ENCODE measurements at regions not wholly inside any gene's neighbourhood (a gene's known extent, or its start where the extent isn't known, plus 50 kb on each side); places are given as distances from the start of the nearest gene placed in this dataset.

DNA sequence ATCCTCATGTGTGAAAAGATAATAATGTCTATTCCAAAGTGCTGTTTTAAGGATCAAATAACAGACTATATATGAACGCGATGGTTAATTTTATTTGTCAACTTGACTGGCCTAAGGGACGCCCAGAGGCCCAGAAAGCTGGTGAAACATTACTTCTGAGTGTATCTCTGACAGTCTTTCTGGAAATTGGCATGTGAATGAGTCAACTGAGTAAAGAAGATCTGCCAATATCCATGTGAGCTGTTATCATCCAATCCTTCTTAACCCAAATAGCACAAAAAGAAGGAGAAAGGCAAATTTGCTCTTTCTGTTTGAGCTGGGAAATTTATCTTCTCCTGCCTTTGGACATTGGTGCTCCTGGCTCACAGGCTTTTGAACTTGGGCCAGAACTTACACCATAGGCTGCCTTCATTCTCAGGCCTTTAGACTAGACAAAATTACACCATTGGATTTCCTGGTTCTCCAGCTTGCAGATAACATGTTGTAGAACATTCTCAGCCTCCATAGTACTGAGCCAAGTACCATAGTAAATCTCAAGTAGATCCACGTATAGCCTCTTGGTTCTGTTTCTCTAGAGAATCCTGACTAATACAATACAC lies 114.7 kb upstream of the DOCK10 start:
- DNase-seq (ENCODE audit: low read depth, low spot score), result no peak

DNA sequence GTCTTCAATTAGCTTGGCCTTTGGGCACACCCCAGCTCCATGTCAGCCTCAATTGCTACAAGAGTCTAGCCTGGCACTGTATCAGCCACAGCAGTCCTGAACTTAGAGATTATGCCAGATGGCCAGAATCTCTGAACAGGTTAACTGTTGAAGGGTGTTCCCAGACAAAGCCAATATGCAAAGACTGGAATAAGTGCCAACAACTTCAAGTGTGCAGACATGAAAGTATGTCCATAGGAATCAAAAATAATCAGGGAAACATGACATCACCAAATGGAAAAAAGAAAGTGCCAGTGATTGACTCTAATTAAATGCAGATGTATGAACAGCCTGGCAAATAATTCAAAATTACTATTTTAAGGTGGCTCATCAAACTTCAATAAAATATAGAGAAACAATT lies 98.5 kb upstream of the DOCK10 start:
- DNase-seq (ENCODE audit: low read depth, low spot score), result no peak

DNA sequence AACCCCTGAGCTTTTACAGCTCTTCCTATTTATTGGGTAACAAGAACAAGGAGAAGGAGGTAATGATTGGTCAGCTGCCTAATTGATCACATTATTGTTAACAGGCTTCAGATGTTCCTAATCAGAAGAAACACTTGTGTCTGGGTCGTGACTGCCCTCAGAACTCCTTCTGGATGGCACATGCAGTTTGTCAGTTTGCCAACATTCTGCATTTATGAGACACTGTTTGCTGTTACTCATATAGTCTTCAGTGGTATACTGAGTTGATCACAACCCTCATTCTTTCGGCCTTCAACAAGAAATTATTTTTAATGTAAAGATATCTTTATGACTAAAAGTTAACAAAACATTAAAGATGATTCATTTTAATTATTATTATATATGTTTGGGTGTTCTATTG lies 95.7 kb upstream of the DOCK10 start:
- no peak for DNase-seq (ENCODE audit: low read depth, low spot score)

DNA sequence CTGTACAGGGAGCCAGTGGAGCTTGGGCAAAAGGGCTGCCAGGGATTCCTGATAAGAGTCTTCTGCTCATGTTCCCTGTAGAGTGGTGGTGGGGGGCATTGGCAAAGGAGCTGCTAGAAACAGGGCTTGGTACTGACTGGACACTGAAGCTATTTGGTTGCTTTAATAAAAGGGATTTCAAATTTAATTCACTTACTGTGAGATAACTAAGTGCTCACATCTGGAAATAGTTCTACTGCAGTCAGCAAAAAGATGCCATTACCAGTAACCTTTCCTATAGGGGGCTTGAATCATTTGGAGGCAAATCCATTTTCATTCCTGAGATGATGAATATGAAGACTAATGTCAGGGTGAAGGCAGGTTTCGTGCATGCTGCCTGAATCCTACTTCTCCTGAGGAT lies 94.3 kb upstream of the DOCK10 start:
- DNase-seq (ENCODE audit: low read depth, low spot score), result no peak

DNA sequence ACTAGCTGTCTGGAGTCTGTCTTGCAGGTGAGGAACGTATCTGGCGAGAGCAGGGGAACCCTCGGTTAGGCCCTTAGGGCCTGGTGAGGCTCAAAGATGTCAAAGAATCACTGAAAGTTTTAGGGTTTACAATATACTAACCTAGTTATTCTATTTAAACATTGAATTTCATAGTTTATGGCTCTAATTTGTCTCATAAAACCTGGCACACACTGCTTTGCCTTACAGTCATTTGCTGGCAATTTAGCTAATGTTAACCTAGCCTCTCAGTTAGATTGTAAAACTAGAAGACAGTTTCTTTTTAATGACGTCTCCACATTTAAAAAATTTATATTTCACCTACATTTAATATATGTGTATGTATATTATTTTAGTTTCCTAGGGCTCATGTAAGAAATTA lies 89.6 kb upstream of the DOCK10 start:
- no peak for DNase-seq (ENCODE audit: low read depth, low spot score)

DNA sequence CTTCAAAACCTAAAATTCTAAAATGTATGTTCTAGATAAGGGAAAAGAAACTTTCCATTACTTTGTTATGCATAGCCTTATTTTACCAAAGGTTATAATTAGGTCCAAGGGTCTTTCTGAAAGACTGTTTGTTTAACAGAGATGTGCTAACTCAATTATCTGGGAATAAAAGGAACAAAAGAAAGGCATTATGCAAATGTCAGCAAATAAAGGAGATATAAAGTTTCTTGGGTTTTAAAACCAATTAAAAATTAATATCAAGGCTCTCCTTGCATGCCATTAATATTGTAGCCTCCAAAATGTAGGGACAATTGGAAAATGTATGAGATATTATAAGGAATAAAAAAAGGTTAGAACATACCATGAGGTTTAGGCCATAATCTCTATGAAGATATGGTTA lies 87.8 kb upstream of the DOCK10 start:
- no peak for DNase-seq (ENCODE audit: low read depth, low spot score)

DNA sequence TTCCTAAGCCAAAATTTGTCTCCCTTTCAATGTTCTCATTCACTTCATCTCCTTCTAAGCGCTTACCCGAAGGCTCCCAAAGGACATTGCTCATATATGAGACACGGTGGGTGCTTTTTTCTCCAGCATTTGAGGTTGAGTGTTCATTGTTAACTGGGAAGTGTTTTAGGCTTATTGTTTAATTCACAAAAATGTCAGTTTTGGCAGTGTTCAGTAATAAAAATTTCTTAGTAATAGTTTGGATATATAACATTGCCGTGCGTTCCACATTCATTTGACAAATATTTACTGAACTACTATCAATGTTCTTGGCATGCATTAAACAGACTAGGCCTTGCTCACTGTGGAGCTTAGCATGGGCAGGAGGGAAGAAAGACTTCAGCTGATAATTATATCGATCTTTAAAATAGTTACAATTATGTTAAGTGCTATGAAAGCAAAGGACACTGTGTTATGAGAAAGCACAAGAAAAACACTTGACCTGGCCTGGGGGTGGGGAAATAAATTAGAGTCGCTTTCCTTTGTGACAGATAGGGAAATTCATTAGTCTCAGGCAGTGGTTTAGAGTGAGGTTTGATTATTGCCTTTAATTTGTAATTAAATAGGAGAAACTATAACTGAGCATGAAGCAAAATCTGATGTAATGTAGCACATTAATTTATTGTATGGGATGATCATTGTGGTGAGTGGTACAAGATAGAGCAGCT lies 82.2 kb upstream of the DOCK10 start:
- DNase-seq (ENCODE audit: low read depth, low spot score), result no peak

DNA sequence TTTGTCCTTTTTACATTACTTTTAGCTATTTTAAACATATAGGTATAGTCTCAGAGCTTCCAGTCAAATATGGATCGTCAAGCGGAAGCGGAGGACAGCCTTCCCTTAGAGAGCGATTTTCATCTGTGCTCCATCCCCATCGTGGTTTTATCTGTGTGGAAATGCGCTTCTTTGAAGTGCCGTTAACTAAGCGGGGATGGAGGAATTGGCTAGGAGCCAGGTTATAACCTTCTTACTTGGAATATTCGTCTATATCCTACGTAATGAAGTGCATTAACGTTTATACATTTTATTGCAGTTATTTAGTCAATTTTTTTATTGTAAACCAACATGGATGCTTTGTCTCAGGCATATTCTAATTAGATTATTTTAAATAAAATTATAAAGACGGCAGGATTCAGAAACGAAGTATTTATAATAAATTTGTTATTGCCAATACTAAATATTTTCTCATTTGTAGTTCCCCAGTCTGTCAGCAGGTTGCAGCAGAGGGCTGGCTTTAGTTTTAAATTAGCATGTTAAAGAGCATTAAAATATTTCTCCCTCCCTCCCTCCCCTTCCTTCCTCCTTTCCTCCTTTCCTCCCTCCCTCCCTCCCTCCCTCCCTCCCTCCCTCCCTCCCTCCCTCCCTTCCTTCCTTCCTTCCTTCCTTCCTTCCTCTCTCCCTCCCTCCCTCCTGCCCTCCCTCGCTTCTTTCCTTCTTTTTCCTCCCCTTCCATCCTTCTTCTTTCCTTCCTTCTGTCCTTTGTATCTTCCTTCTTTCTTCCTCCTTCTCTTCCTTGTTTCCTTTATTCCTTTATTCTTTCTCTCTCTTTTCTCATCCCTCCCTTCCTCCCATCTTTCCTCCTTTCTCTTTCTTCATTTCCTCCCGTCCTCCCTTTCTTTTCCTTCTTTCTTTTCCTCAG lies 80.6 kb upstream of the DOCK10 start:
- no peak for DNase-seq (ENCODE audit: low read depth, low spot score)

DNA sequence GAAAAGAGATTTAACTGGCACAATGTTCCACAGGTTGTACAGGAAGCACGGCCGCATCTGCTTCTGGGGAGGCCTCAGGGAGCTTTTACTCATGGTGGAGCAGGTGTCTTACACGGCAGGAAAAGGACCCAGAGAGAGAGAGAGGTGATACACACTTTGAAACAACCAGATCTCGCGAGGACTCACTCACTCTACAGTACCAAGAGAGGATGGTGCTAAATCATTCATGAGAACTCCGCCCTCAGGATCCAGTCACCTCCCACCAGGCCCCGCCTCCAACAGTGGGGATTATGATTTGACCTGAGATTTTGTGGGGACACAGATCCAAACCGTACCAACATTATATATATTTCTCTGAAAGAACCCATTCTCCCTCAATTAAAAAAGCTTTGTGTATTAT lies 79.7 kb upstream of the DOCK10 start:
- no peak for DNase-seq (ENCODE audit: low read depth, low spot score)

DNA sequence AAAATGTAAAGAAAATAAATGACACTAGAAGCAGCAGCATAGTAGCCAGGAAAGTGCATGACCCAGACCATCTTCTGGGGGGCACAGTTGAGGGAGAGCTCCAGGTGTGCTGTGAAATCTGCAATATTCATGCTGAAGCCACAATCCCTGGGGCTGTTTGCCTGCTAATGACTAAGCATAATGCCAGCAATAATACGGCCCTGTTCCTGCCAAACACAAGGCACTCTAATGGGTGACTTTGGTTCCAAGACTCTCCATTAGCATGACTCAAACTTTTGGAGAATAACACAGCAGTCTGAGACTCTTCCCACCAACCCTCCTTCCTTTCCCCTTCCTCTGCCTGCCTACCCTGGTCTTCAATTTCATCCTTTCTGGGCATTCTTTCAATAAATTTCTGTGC lies 77.9 kb upstream of the DOCK10 start:
- DNase-seq (ENCODE audit: low read depth, low spot score), result no peak

DNA sequence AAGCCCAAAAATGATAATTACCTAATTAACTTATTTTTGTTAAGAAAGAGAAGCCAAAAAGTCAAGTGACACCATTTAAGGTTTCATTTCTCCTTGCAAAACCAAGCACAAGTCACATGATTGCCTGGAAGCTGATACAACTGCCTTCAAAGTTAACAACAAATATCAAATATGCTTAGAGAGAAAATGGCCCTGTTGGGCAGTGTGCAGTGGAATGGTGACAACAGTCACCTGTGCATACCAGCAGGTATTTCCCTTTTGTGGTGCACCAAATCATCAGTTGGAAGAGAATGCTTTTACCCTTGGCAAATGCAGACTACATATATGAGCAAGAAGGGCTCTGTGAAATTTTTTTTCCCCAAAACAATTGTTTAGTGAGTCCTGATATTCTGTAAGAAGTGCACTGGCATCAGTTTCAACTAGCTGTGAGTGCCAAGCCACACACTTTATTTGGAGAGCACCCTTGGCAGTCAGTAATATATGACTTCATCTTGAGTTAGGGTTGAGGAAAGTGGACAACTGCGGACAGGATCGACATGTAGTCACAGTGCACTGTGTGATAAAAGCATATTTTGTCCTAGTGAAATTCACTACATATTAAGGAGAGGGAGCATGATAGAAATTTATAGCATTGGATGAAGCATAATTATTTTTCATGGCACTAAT lies 74.9 kb upstream of the DOCK10 start:
- no peak for DNase-seq (ENCODE audit: low read depth, low spot score)

DNA sequence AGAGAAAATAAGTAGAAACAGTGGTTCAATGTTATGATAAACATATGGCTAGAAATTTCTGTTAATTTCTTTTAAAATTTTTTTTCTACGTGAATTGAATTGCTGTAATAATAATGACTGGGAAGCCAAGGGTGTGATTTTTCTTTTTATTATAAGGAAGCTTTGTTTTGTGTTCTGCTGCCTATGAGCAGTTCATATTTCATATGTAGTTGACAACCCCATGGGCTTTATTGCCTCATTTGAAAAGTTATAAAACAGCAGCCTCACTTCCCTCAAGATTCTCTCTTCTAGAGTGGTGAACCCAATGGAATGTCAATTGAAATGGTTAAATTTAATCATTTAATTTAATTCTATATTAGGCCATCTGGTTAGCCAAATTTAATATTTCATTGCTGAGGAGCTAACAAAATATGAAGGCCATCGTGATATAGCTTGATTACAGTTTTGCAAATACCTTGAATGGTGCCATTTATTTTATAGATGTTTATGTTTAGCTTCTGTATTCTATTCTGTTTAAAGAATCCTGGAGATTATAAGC lies 72.6 kb upstream of the DOCK10 start:
- no peak for DNase-seq (ENCODE audit: low read depth, low spot score)

DNA sequence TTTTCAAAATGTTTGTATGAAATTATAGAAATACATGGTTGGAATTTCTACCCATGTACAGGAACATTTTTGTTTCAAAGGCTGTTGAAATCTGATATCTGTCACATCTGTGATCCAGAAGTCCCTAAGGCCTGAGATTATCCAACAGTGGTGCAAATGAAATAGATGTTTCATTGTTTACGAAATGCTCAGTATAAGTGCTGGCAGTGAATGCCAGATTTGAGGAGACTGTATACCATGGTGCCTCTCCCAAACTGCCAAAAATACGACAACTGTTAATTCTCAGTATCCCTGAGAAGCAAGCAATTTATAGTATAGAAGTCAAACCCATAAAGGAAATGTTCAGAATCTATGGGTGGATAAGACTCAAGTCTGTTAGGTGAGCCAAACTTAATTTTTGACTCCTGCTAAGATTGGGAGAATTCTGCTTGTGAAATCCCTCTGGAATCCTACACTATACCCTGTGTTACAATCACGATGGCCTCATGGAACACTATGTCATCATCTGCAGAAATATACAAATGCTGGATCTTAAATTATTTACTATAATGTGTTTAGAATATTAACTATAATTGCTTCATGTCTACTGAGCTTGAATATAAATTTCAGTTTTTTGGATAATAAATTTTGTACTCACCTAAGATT lies 71.2 kb upstream of the DOCK10 start:
- DNase-seq (ENCODE audit: low read depth, low spot score), result no peak

DNA sequence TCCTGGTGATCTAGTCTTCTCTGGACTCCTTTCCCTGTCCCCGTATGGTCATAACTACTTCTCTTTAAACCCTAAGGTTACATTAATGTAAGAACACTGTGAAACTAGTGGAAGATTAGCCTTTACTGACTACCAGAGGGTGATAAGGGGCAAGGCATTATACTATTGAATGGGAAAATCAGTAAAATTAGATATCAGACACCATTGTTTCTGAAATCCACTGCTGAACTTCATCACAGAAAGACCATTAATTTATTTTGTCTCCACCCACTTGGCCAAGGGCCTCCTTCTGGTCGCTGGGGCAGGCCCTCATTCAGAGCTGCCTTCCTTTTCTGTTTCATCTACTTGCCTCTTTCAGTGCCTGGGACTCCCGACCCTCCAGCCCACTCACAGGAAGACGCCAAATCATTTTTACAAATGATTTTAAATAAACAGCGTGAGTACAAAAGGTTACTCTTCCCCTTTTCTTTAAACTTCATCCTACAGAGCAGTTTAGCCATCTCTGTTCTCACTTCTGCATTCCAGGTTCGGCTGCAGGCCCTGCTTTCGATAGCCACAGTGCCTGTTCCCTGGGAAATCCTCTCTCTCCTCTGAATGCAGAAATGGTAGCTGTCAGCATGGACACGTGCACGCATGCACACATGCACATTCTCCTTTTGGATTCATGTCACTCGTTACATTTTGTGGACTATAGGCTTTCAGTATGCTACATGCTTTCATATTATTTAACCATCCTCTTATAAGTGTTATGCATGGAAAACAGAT lies 70.3 kb upstream of the DOCK10 start:
- no peak for DNase-seq (ENCODE audit: low read depth, low spot score)

DNA sequence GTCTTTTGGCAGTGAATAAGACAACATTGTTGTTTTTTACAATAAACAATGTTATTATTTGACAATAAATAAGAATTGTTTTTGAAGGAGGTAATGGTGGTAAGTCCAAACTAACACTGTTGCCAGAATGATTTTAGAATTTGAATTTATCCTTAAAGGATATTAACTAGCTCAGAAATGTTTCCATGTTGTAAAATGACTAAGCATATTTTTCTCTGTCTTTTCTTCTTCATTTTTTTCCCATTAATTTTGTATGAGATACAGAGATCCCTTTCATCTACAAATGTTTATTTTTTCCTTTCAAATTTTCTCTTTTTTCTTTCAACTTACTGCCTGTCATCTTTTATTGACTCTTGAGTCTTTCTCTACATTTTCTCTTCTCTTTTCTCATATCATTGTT lies 66.5 kb upstream of the DOCK10 start:
- DNase-seq (ENCODE audit: low read depth, low spot score), result no peak

DNA sequence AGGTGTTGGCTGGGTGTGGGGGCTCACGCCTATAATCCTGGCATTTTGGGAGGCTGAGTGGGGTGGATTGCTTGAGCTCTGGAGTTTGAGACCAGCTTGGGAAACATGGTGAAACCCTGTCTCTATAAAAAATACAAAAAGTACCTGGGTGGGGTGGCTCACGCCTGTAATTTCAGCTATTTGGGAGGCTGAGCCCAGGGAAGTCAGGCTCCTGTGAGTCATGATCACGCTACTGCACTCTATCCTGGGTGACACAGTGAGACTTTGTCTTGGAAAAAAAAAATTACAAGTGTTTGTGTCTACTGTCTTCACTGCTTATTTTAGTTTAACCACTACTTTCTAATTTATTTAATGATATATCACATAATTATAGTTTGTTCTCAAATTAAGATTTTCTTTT lies 62.7 kb upstream of the DOCK10 start:
- no peak for DNase-seq (ENCODE audit: low read depth, low spot score)

DNA sequence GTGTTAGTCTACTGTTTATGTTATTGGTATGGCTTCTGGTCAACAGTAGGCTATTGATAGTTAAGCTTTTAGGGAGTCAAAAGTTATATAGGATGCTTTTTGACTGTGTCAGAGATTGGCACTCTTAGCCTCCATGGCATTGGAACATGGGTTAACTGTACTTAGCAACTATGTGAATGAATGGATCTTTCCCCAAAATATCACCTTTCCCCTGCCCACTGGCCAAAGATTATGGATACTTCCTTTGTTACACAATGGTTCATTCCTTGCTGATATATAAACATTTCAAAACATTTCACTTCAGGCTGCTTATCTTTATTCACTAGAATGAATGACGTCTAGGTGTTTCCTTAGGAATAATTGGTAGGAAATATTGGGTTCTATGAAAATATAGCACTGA lies 62.1 kb upstream of the DOCK10 start:
- no peak for DNase-seq (ENCODE audit: low read depth, low spot score)

DNA sequence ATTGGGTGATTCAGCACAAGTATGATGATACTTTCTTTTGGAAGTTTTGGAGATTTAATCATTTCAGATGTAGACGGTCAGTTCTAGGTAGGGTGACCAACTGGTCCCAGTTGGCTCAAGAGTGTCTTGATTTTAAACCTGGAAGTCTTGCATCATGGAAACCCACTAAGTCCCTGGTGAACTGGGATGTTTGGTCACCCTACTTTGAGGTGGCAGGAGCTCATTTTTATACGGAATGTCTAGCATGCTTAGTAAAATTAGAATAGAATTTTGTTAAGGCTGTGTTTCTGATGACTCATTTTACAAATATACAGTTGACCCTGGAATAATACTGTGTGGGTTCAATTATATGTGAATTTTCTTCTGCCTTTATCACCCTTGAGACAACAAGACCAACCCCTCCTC lies 61.5 kb upstream of the DOCK10 start:
- DNase-seq (ENCODE audit: low read depth, low spot score), result no peak

DNA sequence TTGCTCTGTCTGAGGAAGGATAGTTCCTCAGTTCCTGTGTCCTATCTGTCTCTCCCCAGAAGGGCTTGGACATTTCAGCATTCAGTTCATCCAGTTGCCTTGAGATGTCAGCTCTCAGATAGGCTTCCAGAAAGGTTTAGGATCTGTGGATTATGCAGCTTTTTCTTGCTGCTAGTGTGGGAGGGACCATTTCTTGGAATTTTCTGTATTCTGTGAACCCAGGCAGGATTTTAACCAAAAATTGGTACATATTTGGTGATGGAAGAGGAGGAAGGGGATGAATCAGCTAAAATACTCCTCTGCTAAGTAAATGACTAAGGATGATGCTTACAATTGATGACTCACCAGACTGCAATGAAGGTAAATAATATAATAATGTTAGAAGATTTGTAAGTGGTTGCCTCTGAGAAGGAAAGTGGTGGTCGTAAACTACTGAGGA lies 58.6 kb upstream of the DOCK10 start:
- DNase-seq (ENCODE audit: low read depth, low spot score), result peak; percentile 27

DNA sequence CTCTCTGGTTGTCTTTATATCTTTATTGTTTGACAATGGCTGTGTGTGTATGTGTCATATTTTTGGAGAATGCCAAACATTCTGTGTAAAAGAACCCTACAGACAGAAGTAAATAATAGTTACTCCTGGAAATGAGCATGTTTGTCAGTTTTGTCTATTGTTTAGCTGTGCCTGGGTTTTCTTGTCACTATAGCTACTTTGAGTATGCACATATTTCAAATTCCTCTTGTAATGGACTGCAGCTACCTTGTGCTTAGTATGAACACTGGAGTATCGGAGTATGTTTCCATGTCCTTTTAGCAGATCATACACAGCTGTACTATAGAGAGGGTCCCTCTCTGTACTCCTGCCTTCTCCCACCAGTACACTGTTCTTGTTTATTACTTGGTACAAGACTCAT lies 58.0 kb upstream of the DOCK10 start:
- peak; percentile 4 for DNase-seq (ENCODE audit: low read depth, low spot score)

All from pulmonary artery endothelial cell (primary cell).